ENCODE measurements at regions not wholly inside any gene's neighbourhood (a gene's known extent, or its start where the extent isn't known, plus 50 kb on each side); places are given as distances from the start of the nearest gene placed in this dataset.
"Not testable (repeated sequence)": the region's sequence is repeated elsewhere in the genome, so short reads cannot be mapped to it uniquely, and the experiment has no call there.

- H3K27ac Mint-ChIP-seq; intact Hi-C loops (cut with micrococcal nuclease); H3K4me3 Mint-ChIP-seq; H3K4me1 Mint-ChIP-seq (ENCODE audit: low read depth); H3K27me3 Mint-ChIP-seq (ENCODE audit: low read depth); CTCF ChIA-PET; H3K36me3 Mint-ChIP-seq (ENCODE audit: low read depth); DNase-seq; H3K9me3 Mint-ChIP-seq: not testable (repeated sequence)
Measured at GRCh38 chr16:59624381-59624780, 890.3 kb upstream of the GOT2 start.

- H3K27me3 Mint-ChIP-seq (ENCODE audit: low read depth), result peaks cover 4% of the 10 kb centered on the region
- no peak overlapping the region for H3K4me3 Mint-ChIP-seq
- CTCF ChIA-PET, result no interaction called here
- H3K27ac Mint-ChIP-seq, result no peak overlapping the region
- no peak for DNase-seq
- H3K9me3 Mint-ChIP-seq, result no peaks in the 10 kb centered on the region
- H3K4me1 Mint-ChIP-seq (ENCODE audit: low read depth), result no peaks in the 10 kb centered on the region
- no peaks in the 10 kb centered on the region for H3K36me3 Mint-ChIP-seq (ENCODE audit: low read depth)
- intact Hi-C loops (cut with micrococcal nuclease), result no loop called here
Measured at GRCh38 chr16:59614466-59615240, 880.5 kb upstream of the GOT2 start.

GRCh38 chr16:59612910-59613620 lies 878.9 kb upstream of the GOT2 start:
- H3K27ac Mint-ChIP-seq; H3K4me1 Mint-ChIP-seq (ENCODE audit: low read depth); H3K27me3 Mint-ChIP-seq (ENCODE audit: low read depth); DNase-seq; H3K9me3 Mint-ChIP-seq; H3K36me3 Mint-ChIP-seq (ENCODE audit: low read depth); H3K4me3 Mint-ChIP-seq; intact Hi-C loops (cut with micrococcal nuclease); CTCF ChIA-PET: not testable (repeated sequence)

GRCh38 chr16:59612094-59612493 lies 878.0 kb upstream of the GOT2 start:
- no peak overlapping the region for H3K4me3 Mint-ChIP-seq
- H3K4me1 Mint-ChIP-seq (ENCODE audit: low read depth), result no peaks in the 10 kb centered on the region
- H3K36me3 Mint-ChIP-seq (ENCODE audit: low read depth), result no peaks in the 10 kb centered on the region
- H3K9me3 Mint-ChIP-seq, result no peaks in the 10 kb centered on the region
- intact Hi-C loops (cut with micrococcal nuclease), result no loop called here
- CTCF ChIA-PET, result no interaction called here
- H3K27ac Mint-ChIP-seq, result no peak overlapping the region
- H3K27me3 Mint-ChIP-seq (ENCODE audit: low read depth), result peaks cover 8% of the 10 kb centered on the region
- no peak for DNase-seq

- H3K4me3 Mint-ChIP-seq, result no peak overlapping the region
Measured at GRCh38 chr16:59611556-59611955, 877.4 kb upstream of the GOT2 start.

GRCh38 chr16:59605706-59606105 lies 871.6 kb upstream of the GOT2 start:
- no peak for DNase-seq
- Mint-ChIP-seq H3K4me1 (ENCODE audit: low read depth) (no peaks in the 10 kb centered on the region), H3K27me3 (ENCODE audit: low read depth) (peaks cover 5% of the 10 kb centered on the region), H3K27ac (no peak overlapping the region), H3K4me3 (no peak overlapping the region), H3K9me3 (no peaks in the 10 kb centered on the region), H3K36me3 (ENCODE audit: low read depth) (no peaks in the 10 kb centered on the region)
- CTCF ChIA-PET, result no interaction called here
- intact Hi-C loops (cut with micrococcal nuclease), result no loop called here

More at GRCh38 chr16:59611556-59611955, 877.4 kb upstream of the GOT2 start:
- no peaks in the 10 kb centered on the region for H3K9me3 Mint-ChIP-seq
- H3K27ac Mint-ChIP-seq, result no peak overlapping the region
- no peaks in the 10 kb centered on the region for H3K4me1 Mint-ChIP-seq (ENCODE audit: low read depth)
- intact Hi-C loops (cut with micrococcal nuclease), result no loop called here
- DNase-seq, result no peak
- peaks cover 8% of the 10 kb centered on the region for H3K27me3 Mint-ChIP-seq (ENCODE audit: low read depth)
- CTCF ChIA-PET, result no interaction called here
- no peaks in the 10 kb centered on the region for H3K36me3 Mint-ChIP-seq (ENCODE audit: low read depth)

GRCh38 chr16:59604354-59604753 lies 870.2 kb upstream of the GOT2 start:
- no peak for DNase-seq
- CTCF ChIA-PET, result no interaction called here
- no peaks in the 10 kb centered on the region for H3K36me3 Mint-ChIP-seq (ENCODE audit: low read depth)
- intact Hi-C loops (cut with micrococcal nuclease), result no loop called here
- no peaks in the 10 kb centered on the region for H3K9me3 Mint-ChIP-seq
- H3K27ac Mint-ChIP-seq, result no peak overlapping the region
- no peak overlapping the region for H3K4me3 Mint-ChIP-seq
- peaks cover 4% of the 10 kb centered on the region for H3K27me3 Mint-ChIP-seq (ENCODE audit: low read depth)
- H3K4me1 Mint-ChIP-seq (ENCODE audit: low read depth), result no peaks in the 10 kb centered on the region

- CTCF ChIA-PET, result interaction anchor here (1.2 kb wide), 1 partner anchor 786 kb away, joined by 3 read pairs; no protein-coding TSS in a partner anchor
- intact Hi-C loops (cut with micrococcal nuclease), result no loop called here
- H3K27ac Mint-ChIP-seq, result no peak overlapping the region
- H3K36me3 Mint-ChIP-seq (ENCODE audit: low read depth), result no peaks in the 10 kb centered on the region
- no peaks in the 10 kb centered on the region for H3K4me1 Mint-ChIP-seq (ENCODE audit: low read depth)
- H3K9me3 Mint-ChIP-seq, result no peaks in the 10 kb centered on the region
- H3K27me3 Mint-ChIP-seq (ENCODE audit: low read depth), result peaks cover 2% of the 10 kb centered on the region
- no peak for DNase-seq
- no peak overlapping the region for H3K4me3 Mint-ChIP-seq
Measured at GRCh38 chr16:59601452-59601851, 867.3 kb upstream of the GOT2 start.

- intact Hi-C loops (cut with micrococcal nuclease), result no loop called here
- H3K9me3 Mint-ChIP-seq, result peaks cover 2% of the 10 kb centered on the region
- H3K27me3 Mint-ChIP-seq (ENCODE audit: low read depth), result peaks cover 4% of the 10 kb centered on the region
- CTCF ChIA-PET, result no interaction called here
- H3K4me3 Mint-ChIP-seq, result no peak overlapping the region
- no peak for DNase-seq
- H3K27ac Mint-ChIP-seq, result no peak overlapping the region
- H3K4me1 Mint-ChIP-seq (ENCODE audit: low read depth), result peaks cover 14% of the 10 kb centered on the region
- H3K36me3 Mint-ChIP-seq (ENCODE audit: low read depth), result no peaks in the 10 kb centered on the region
Measured at GRCh38 chr16:59597269-59597668, 863.2 kb upstream of the GOT2 start.

GRCh38 chr16:59596693-59597092 lies 862.6 kb upstream of the GOT2 start:
- Mint-ChIP-seq H3K27ac (no peak overlapping the region), H3K36me3 (ENCODE audit: low read depth) (no peaks in the 10 kb centered on the region), H3K4me3 (no peak overlapping the region), H3K27me3 (ENCODE audit: low read depth) (peaks cover 6% of the 10 kb centered on the region), H3K9me3 (peaks cover 2% of the 10 kb centered on the region), H3K4me1 (ENCODE audit: low read depth) (peaks cover 14% of the 10 kb centered on the region)
- DNase-seq, result no peak
- intact Hi-C loops (cut with micrococcal nuclease), result no loop called here
- CTCF ChIA-PET, result no interaction called here

- Mint-ChIP-seq H3K36me3 (ENCODE audit: low read depth) (no peaks in the 10 kb centered on the region), H3K27ac (no peak overlapping the region), H3K27me3 (ENCODE audit: low read depth) (peaks cover 12% of the 10 kb centered on the region), H3K4me3 (no peak overlapping the region), H3K9me3 (peaks cover 2% of the 10 kb centered on the region), H3K4me1 (ENCODE audit: low read depth) (peaks cover 14% of the 10 kb centered on the region)
- intact Hi-C loops (cut with micrococcal nuclease), result loop anchor here (1.0 to 5.0 kb wide), 3 partner anchors 130 to 861 kb away; partner anchors contain the start of gene GOT2
- DNase-seq, result peak; percentile 5
- CTCF ChIA-PET, result no interaction called here
Measured at GRCh38 chr16:59593194-59593661, 859.1 kb upstream of the GOT2 start.

- Mint-ChIP-seq H3K4me3 (no peak overlapping the region), H3K36me3 (ENCODE audit: low read depth) (no peaks in the 10 kb centered on the region), H3K27ac (no peak overlapping the region), H3K27me3 (ENCODE audit: low read depth) (peaks cover 10% of the 10 kb centered on the region), H3K4me1 (ENCODE audit: low read depth) (peaks cover 14% of the 10 kb centered on the region), H3K9me3 (peaks cover 2% of the 10 kb centered on the region)
- intact Hi-C loops (cut with micrococcal nuclease), result loop anchor here (5.0 kb wide), 1 partner anchor 859 kb away; the partner anchor contains the start of gene GOT2
- CTCF ChIA-PET, result no interaction called here
- DNase-seq, result no peak
Measured at GRCh38 chr16:59591480-59591879, 857.4 kb upstream of the GOT2 start.

- peaks cover 14% of the 10 kb centered on the region for H3K4me1 Mint-ChIP-seq (ENCODE audit: low read depth)
- no peak for DNase-seq
- peaks cover 2% of the 10 kb centered on the region for H3K9me3 Mint-ChIP-seq
- intact Hi-C loops (cut with micrococcal nuclease), result loop anchor here (5.0 kb wide), 1 partner anchor 859 kb away; the partner anchor contains the start of gene GOT2
- no peak overlapping the region for H3K4me3 Mint-ChIP-seq
- H3K27me3 Mint-ChIP-seq (ENCODE audit: low read depth), result peaks cover 10% of the 10 kb centered on the region
- H3K36me3 Mint-ChIP-seq (ENCODE audit: low read depth), result no peaks in the 10 kb centered on the region
- no peak overlapping the region for H3K27ac Mint-ChIP-seq
- CTCF ChIA-PET, result no interaction called here
Measured at GRCh38 chr16:59590845-59591244, 856.7 kb upstream of the GOT2 start.
